SK-N-SH (cell line): ENCODE measurements at regions not wholly inside any gene's neighbourhood (a gene's known extent, or its start where the extent isn't known, plus 50 kb on each side); places are given as distances from the start of the nearest gene placed in this dataset.
A peak's percentile ranks its signal among the peaks of the same experiment; 100 is the strongest.

Experiments used
- CTCF ChIA-PET: fragments of 300-600, 350-600 bp; formaldehyde crosslinking; extraction: SDS; loops from one replicate; lab custom pipeline; 2021; lab: Yijun Ruan, JAX
- POLR2A ChIA-PET: fragments of 350-600 bp; sonication (Branson Sonifier 250); formaldehyde crosslinking; extraction: SDS; loops from one replicate; lab custom pipeline; 2020; ENCODE audit warnings: antibody characterized with exemption, inconsistent platforms; lab: Yijun Ruan, JAX
- DNase-seq: peaks from one replicate; pipeline ENCODE4 v3.0.0; 2012
- H2AFZ ChIP-seq: fragments of 200-600 bp; sonication (generic); 2 replicates; pipeline ENCODE4 v1.8.1; 2016; ENCODE audit warnings: antibody characterized with exemption, mild to moderate bottlenecking, low read depth
- H3F3A ChIP-seq: fragments of 200-600 bp; sonication (generic); replicated peaks from 2 replicates; pipeline ENCODE3; 2016; ENCODE audit warnings: antibody characterized with exemption, mild to moderate bottlenecking; ENCODE audit not compliant: insufficient read depth
- H3K27ac ChIP-seq, 2 experiments: fragments of 200-500 bp in 1 of 2; fragments of 200-600 bp in 1 of 2; sonication (Bioruptor generic) in 1 of 2; sonication (generic), shearing (Covaris generic) in 1 of 2; 2 replicates each; pipeline versions ENCODE4 v1.5.1 to v1.6.1; 2014 to 2016; ENCODE audit warnings: low read depth in 2 of 2, inconsistent platforms in 1 of 2, low read length in 1 of 2, mild to moderate bottlenecking in 1 of 2, mixed read lengths in 1 of 2
- H3K27me3 ChIP-seq: fragments of 200-600 bp; sonication (generic), shearing (Covaris generic); 2 replicates; pipeline ENCODE4 v1.6.1; 2016; ENCODE audit warnings: mixed run types; ENCODE audit not compliant: insufficient read depth
- H3K36me3 ChIP-seq, 2 experiments: fragments of 200-500 bp in 1 of 2; fragments of 200-600 bp in 1 of 2; sonication (Bioruptor generic) in 1 of 2; sonication (generic) in 1 of 2; replicated peaks in 1 of 2; 2 replicates each; pipeline versions ENCODE3 to v1.5.1; 2014 to 2016; ENCODE audit warnings: low read length in 1 of 2, mild to moderate bottlenecking in 1 of 2; ENCODE audit not compliant: insufficient read depth in 2 of 2, control insufficient read depth in 1 of 2
- H3K4me1 ChIP-seq, 2 experiments: fragments of 200-500 bp in 1 of 2; fragments of 200-600 bp in 1 of 2; sonication (Bioruptor generic) in 1 of 2; sonication (generic), shearing (Covaris generic) in 1 of 2; 2 replicates each; pipeline versions ENCODE4 v1.5.1 to v1.6.1; 2014 to 2016; ENCODE audit warnings: low read depth in 1 of 2, low read length in 1 of 2, mixed run types in 1 of 2; ENCODE audit not compliant: insufficient read depth in 2 of 2, control insufficient read depth in 1 of 2
- H3K4me2 ChIP-seq: fragments of 200-600 bp; sonication (generic), shearing (Covaris generic); 2 replicates; pipeline ENCODE4 v1.6.1; 2017; ENCODE audit warnings: mixed run types
- H3K4me3 ChIP-seq, 2 experiments: fragments of 200-500 bp in 1 of 2; fragments of 200-600 bp in 1 of 2; sonication (Bioruptor generic) in 1 of 2; sonication (generic), shearing (Covaris generic) in 1 of 2; 2 replicates each; pipeline versions ENCODE4 v1.5.1 to v1.8.1; 2014 to 2016; ENCODE audit warnings: low read depth in 2 of 2, inconsistent platforms in 1 of 2, low read length in 1 of 2, mild to moderate bottlenecking in 1 of 2, mixed read lengths in 1 of 2, moderate library complexity in 1 of 2
- H3K79me2 ChIP-seq: fragments of 200-600 bp; sonication (generic); 2 replicates; pipeline ENCODE4 v1.8.1; 2017; ENCODE audit warnings: mild to moderate bottlenecking; ENCODE audit not compliant: insufficient read depth
- H3K9ac ChIP-seq: fragments of 200-600 bp; sonication (generic); 2 replicates; pipeline ENCODE4 v1.6.1; 2017; ENCODE audit warnings: mixed run types
- H3K9me2 ChIP-seq: fragments of 200-600 bp; sonication (generic); 2 replicates; pipeline ENCODE4 v1.6.1; 2017; ENCODE audit warnings: mixed run types
- H3K9me3 ChIP-seq: fragments of 200-600 bp; sonication (generic); 2 replicates; pipeline ENCODE4 v1.6.1; 2017; ENCODE audit warnings: mixed run types, mild to moderate bottlenecking, moderate library complexity
- H4K20me1 ChIP-seq: fragments of 200-600 bp; sonication (generic); 2 replicates; pipeline ENCODE4 v1.6.1; 2017; ENCODE audit warnings: mild to moderate bottlenecking, mixed run types; ENCODE audit not compliant: insufficient read depth
- FOSL2 ChIP-seq: IDR thresholded peaks from 2 replicates; pipeline ENCODE4 v1.4.0; 2012; ENCODE audit warnings: low read depth, mild to moderate bottlenecking, moderate library complexity, borderline replicate concordance
- MEF2A ChIP-seq: IDR thresholded peaks from 2 replicates; pipeline ENCODE4 v1.4.0; 2012; ENCODE audit warnings: low read depth, borderline replicate concordance
- NFIC ChIP-seq: IDR thresholded peaks from 2 replicates; pipeline ENCODE4 v1.4.0; 2012; ENCODE audit warnings: borderline replicate concordance
- NRF1 ChIP-seq: IDR thresholded peaks from 2 replicates; pipeline ENCODE4 v1.6.1; 2012; ENCODE audit warnings: low read depth, mild to moderate bottlenecking, low read length
- PBX3 ChIP-seq: IDR thresholded peaks from 2 replicates; pipeline ENCODE4; 2012
- RXRA ChIP-seq: IDR thresholded peaks from 2 replicates; pipeline ENCODE4 v1.4.0; 2012; ENCODE audit warnings: low read depth, mild to moderate bottlenecking, borderline replicate concordance
- TAF1 ChIP-seq: IDR thresholded peaks from 2 replicates; pipeline ENCODE4 v1.6.1; 2012; ENCODE audit warnings: low read depth, mild to moderate bottlenecking, low read length, moderate library complexity, borderline replicate concordance
- TCF12 ChIP-seq: IDR thresholded peaks from 2 replicates; pipeline ENCODE4 v1.4.0; 2012
- TEAD4 ChIP-seq: IDR thresholded peaks from 2 replicates; pipeline ENCODE4 v1.4.0; 2012; ENCODE audit warnings: mild to moderate bottlenecking, borderline replicate concordance; ENCODE audit not compliant: insufficient read depth
- USF1 ChIP-seq: IDR thresholded peaks from 2 replicates; pipeline ENCODE4 v1.4.0; 2012; ENCODE audit warnings: low read depth, borderline replicate concordance
- USF2 ChIP-seq: fragments of 150-350 bp; IDR thresholded peaks from 2 replicates; pipeline ENCODE4 v1.6.1; 2017; ENCODE audit warnings: antibody characterized with exemption, low read length, low read depth, borderline replicate concordance
- ZBTB33 ChIP-seq: IDR thresholded peaks from 2 replicates; pipeline ENCODE4 v1.4.0; 2012; ENCODE audit warnings: low read depth, borderline replicate concordance
- whole genome bisulfite sequencing: methylation state at CpG from one replicate; pipeline ENCODE4 v1.1.6; 2017; ENCODE audit warnings: low lambda C conversion rate; 5-methylcytosine and 5-hydroxymethylcytosine counted together
- TF ChIP-seq, protein P1 (sequence below): IDR thresholded peaks from 2 replicates; pipeline ENCODE4 v1.6.1; 2012; ENCODE audit warnings: mild to moderate bottlenecking, low read depth, low read length, moderate library complexity
- TF ChIP-seq, protein P2 (sequence below): fragments of 150-350 bp; IDR thresholded peaks from 2 replicates; pipeline ENCODE4 v1.6.1; 2016; ENCODE audit warnings: mild to moderate bottlenecking, low read depth, low read length
- TF ChIP-seq, protein P3 (sequence below): fragments of 200-600 bp; sonication (generic); IDR thresholded peaks from 2 replicates; pipeline ENCODE4 v1.6.1; 2017; ENCODE audit warnings: antibody characterized with exemption, mild to moderate bottlenecking, moderate library complexity

GRCh38 chr2:228629251-228629650, 447.8 kb upstream of the SPHKAP start:
- no peaks in the 10 kb centered on the region for H3F3A ChIP-seq
- 23% methylated on average over 1 of the region's 1 CpG for WGBS
- no peaks in the 10 kb centered on the region for H3K79me2 ChIP-seq
- POLR2A ChIA-PET: no interaction called here
- H3K4me1 ChIP-seq: peaks cover 0 to 7% of the 10 kb centered on the region in 2 experiments; a peak in 1 of 4 replicates
- H3K4me2 ChIP-seq: no peak overlapping the region
- no peaks in the 10 kb centered on the region for H4K20me1 ChIP-seq
- TF ChIP-seq, protein P1, sequence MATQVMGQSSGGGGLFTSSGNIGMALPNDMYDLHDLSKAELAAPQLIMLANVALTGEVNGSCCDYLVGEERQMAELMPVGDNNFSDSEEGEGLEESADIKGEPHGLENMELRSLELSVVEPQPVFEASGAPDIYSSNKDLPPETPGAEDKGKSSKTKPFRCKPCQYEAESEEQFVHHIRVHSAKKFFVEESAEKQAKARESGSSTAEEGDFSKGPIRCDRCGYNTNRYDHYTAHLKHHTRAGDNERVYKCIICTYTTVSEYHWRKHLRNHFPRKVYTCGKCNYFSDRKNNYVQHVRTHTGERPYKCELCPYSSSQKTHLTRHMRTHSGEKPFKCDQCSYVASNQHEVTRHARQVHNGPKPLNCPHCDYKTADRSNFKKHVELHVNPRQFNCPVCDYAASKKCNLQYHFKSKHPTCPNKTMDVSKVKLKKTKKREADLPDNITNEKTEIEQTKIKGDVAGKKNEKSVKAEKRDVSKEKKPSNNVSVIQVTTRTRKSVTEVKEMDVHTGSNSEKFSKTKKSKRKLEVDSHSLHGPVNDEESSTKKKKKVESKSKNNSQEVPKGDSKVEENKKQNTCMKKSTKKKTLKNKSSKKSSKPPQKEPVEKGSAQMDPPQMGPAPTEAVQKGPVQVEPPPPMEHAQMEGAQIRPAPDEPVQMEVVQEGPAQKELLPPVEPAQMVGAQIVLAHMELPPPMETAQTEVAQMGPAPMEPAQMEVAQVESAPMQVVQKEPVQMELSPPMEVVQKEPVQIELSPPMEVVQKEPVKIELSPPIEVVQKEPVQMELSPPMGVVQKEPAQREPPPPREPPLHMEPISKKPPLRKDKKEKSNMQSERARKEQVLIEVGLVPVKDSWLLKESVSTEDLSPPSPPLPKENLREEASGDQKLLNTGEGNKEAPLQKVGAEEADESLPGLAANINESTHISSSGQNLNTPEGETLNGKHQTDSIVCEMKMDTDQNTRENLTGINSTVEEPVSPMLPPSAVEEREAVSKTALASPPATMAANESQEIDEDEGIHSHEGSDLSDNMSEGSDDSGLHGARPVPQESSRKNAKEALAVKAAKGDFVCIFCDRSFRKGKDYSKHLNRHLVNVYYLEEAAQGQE: no peak
- TF ChIP-seq TCF12 (peak; percentile 30; the same call in 1 of the 2 replicates), TEAD4 (0 out of 2 replicates have a peak, but pooled peaks have one; percentile 11), RXRA (peak; percentile 13; the same call in 1 of the 2 replicates)
- H3K4me3 ChIP-seq: no peak overlapping the region
- H3K9me2 ChIP-seq: no peaks in the 10 kb centered on the region
- CTCF ChIA-PET: interaction anchor here (1.6 kb wide), 1 partner anchor 29 kb away, joined by 3 read pairs; no protein-coding TSS in a partner anchor
- no peaks in the 10 kb centered on the region for H3K9me3 ChIP-seq
- no peak overlapping the region for H3K27ac ChIP-seq
- no peaks in the 10 kb centered on the region for H3K36me3 ChIP-seq
- no peak for DNase-seq
- no peaks in the 10 kb centered on the region for H3K27me3 ChIP-seq
- no peak overlapping the region for H3K9ac ChIP-seq
- no peak overlapping the region for H2AFZ ChIP-seq

GRCh38 chr2:228628682-228629081, 447.2 kb upstream of the SPHKAP start:
- Histone ChIP-seq H3K9me2 (no peaks in the 10 kb centered on the region), H3K9me3 (no peaks in the 10 kb centered on the region), H3F3A (no peaks in the 10 kb centered on the region), H3K4me1 (peaks cover 0 to 7% of the 10 kb centered on the region in 2 experiments; a peak in 1 of 4 replicates), H3K9ac (no peak overlapping the region), H3K4me2 (no peak overlapping the region), H3K79me2 (no peaks in the 10 kb centered on the region), H3K27me3 (no peaks in the 10 kb centered on the region), H4K20me1 (no peaks in the 10 kb centered on the region), H2AFZ (no peak overlapping the region), H3K36me3 (no peaks in the 10 kb centered on the region), H3K27ac (no peak overlapping the region), H3K4me3 (no peak overlapping the region)
- 29% methylated on average over 4 of the region's 4 CpGs for WGBS
- ChIA-PET CTCF (no interaction called here), POLR2A (no interaction called here)
- no peak for DNase-seq
- TF ChIP-seq, protein P2, sequence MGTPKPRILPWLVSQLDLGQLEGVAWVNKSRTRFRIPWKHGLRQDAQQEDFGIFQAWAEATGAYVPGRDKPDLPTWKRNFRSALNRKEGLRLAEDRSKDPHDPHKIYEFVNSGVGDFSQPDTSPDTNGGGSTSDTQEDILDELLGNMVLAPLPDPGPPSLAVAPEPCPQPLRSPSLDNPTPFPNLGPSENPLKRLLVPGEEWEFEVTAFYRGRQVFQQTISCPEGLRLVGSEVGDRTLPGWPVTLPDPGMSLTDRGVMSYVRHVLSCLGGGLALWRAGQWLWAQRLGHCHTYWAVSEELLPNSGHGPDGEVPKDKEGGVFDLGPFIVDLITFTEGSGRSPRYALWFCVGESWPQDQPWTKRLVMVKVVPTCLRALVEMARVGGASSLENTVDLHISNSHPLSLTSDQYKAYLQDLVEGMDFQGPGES: no peak
- TF ChIP-seq TAF1 (no peak), NRF1 (no peak), USF1 (no peak), NFIC (peak; percentile 51; the same call in 1 of the 2 replicates), ZBTB33 (no peak), MEF2A (no peak), USF2 (no peak), PBX3 (peak; percentile 25; the same call in 1 of the 2 replicates), FOSL2 (no peak)
- TF ChIP-seq, protein P3, sequence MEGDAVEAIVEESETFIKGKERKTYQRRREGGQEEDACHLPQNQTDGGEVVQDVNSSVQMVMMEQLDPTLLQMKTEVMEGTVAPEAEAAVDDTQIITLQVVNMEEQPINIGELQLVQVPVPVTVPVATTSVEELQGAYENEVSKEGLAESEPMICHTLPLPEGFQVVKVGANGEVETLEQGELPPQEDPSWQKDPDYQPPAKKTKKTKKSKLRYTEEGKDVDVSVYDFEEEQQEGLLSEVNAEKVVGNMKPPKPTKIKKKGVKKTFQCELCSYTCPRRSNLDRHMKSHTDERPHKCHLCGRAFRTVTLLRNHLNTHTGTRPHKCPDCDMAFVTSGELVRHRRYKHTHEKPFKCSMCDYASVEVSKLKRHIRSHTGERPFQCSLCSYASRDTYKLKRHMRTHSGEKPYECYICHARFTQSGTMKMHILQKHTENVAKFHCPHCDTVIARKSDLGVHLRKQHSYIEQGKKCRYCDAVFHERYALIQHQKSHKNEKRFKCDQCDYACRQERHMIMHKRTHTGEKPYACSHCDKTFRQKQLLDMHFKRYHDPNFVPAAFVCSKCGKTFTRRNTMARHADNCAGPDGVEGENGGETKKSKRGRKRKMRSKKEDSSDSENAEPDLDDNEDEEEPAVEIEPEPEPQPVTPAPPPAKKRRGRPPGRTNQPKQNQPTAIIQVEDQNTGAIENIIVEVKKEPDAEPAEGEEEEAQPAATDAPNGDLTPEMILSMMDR: no peak
